ENCODE measurements at regions not wholly inside any gene's neighbourhood (a gene's known extent, or its start where the extent isn't known, plus 50 kb on each side); places are given as distances from the start of the nearest gene placed in this dataset.
"Not testable (repeated sequence)": the region's sequence is repeated elsewhere in the genome, so short reads cannot be mapped to it uniquely, and the experiment has no call there.

DNA sequence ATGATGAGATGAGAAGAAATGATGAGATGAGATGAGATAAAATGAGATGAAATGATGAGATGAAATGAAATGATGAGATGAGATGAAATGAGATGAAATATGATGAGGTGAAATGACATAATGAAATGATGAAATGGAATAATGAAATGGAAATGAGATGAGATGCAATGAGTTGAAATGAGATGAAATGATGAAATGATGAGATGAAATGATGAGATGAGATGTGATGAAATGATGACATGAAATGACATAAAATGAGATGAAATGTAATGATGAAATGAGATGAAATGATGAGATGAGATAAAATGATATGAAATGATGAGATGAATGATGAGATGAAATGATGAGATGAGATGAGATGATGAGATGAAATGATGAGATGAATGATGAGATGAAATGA is 338.6 kb upstream of the PLGLB1 start:
- not testable (repeated sequence) for H3K4me3 ChIP-seq (ENCODE audit: low read depth, low read length)

GRCh38 chr2:87360927-87361326 is 339.3 kb upstream of the PLGLB1 start:
- not testable (repeated sequence) for H3K4me3 ChIP-seq (ENCODE audit: low read depth, low read length); DNase-seq (ENCODE audit: low read depth)

More for the DNA sequence above, 338.6 kb upstream of the PLGLB1 start:
- DNase-seq (ENCODE audit: low read depth) = not testable (repeated sequence)

- not testable (repeated sequence) for H3K4me3 ChIP-seq (ENCODE audit: low read depth, low read length); DNase-seq (ENCODE audit: low read depth)
Observed at GRCh38 chr2:87361805-87362204, 340.2 kb upstream of the PLGLB1 start.

- DNase-seq (ENCODE audit: low read depth); H3K4me3 ChIP-seq (ENCODE audit: low read depth, low read length): not testable (repeated sequence)
Observed at GRCh38 chr2:87364379-87364778, 342.7 kb upstream of the PLGLB1 start.

- not testable (repeated sequence) for H3K4me3 ChIP-seq (ENCODE audit: low read depth, low read length); DNase-seq (ENCODE audit: low read depth)
Observed at GRCh38 chr2:87365038-87365437, 343.4 kb upstream of the PLGLB1 start.

DNA sequence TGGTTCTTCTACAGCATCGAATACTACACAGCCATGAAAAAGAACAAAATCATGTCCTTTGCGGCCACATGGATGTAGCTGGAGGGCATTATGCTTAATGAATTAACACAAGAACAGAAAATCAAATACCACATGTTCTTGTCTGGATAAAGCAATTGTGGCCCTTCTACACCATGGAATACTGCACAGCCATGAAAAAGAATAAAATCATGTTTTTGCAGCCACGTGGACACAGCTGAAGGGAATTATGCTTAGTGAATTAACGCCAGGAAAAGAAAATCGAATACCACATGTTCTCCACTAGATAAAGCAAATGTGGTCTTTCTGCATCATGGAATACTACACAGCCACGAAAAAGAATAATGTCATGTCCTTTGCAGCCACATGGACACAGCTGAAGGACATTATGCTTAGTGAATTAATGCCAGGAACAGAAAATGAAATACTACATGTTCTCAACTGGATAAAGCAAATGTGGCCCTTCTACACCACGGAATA is 361.8 kb upstream of the PLGLB2 start:
- DNase-seq (ENCODE audit: low read depth); H3K4me3 ChIP-seq (ENCODE audit: low read depth, low read length): not testable (repeated sequence)

DNA sequence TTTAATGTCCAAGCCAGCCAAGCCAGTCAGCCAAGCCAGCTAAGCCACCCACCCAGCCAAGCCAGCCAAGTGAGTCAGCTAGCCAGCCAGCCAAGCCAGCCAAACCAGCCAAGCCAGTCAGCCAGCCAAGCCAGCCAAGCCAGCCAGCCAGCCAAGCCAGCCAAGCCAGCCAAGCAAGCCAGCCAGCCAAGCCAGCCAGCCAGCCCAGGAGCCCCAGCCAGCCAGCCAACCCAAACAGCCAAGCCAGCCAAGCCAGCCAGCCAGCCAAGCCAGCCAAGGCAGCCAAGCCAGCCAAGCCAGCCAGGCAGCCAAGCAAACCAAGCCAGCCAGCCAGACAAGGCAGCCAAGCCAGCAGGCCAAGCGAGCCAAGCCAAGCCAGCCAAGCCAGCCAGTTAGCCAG is 352.1 kb upstream of the PLGLB2 start:
- not testable (repeated sequence) for DNase-seq (ENCODE audit: low read depth); H3K4me3 ChIP-seq (ENCODE audit: low read depth, low read length)

GRCh38 chr2:87396551-87397265 is 351.2 kb upstream of the PLGLB2 start:
- DNase-seq (ENCODE audit: low read depth); H3K4me3 ChIP-seq (ENCODE audit: low read depth, low read length): not testable (repeated sequence)

DNA sequence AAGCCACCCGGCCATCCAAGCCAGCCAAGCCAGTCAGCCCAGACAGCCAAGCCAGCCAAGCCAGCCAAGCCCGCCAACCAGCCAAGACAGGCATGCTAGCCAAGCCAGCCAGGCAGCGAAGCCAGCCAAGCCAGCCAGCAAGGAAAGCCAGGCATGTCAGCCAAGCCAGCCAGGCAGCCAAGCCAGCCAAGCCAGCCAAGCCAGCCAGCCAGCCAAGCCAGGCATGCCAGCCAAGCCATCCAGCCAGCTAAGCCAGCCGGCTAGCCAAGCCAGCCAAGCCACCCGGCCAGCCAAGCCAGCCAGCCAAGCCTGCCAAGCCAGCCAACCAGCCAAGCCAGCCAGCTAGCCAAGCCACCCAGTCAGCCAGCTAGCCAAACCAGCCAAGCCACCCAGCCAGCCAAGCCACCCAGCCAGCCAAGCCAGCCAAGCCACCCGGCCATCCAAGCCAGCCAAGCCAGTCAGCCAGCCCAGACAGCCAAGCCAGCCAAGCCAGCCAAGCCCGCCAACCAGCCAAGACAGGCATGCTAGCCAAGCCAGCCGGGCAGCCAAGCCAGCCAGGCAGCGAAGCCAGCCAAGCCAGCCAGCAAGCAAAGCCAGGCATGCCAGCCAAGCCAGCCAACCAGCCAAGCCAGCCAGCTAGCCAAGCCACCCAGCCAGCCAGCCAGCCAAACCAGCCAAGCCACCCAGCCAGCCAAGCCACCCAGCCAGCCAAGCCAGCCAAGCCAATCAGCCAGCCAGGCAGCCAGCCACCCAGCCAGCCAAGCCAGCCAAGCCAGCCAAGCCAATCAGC is 350.4 kb upstream of the PLGLB2 start:
- H3K4me3 ChIP-seq (ENCODE audit: low read depth, low read length); DNase-seq (ENCODE audit: low read depth): not testable (repeated sequence)

GRCh38 chr2:87398567-87399305 is 349.2 kb upstream of the PLGLB2 start:
- not testable (repeated sequence) for H3K4me3 ChIP-seq (ENCODE audit: low read depth, low read length); DNase-seq (ENCODE audit: low read depth)

DNA sequence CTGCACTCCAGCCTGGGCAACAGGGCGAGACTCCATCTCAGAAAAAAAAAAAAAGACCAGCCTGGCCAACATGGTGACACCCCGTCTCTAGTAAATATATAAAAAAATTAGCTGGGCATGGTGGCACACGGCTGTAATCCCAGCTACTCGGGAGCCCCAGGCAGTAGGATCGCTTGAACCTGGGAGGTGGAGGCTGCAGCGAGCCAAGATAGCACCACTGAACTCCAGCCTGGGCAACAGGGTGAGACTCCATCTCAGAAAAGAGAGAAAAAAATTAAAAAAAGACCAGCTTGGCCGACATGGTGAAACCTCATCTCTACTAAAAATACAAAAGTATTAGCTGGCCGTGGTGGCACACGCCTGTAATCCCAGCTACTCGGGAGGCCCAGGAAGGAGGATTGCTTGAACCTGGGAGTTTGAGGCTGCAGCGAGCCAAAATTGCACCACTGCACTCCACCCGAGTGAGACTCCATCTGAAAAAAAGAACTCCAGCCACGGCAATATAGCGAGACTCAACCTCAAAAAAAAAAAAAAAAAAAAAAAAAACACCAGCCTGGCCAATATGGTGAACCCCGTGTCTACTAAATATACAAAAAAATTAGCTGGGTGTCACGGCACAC is 346.1 kb upstream of the PLGLB2 start:
- DNase-seq (ENCODE audit: low read depth) = no peak
- no peak overlapping the region for H3K4me3 ChIP-seq (ENCODE audit: low read depth, low read length)
- TF ChIP-seq CTCF (conservative IDR thresholded peaks at IDR 0.05; ENCODE audit: low read depth, low read length) = no peak

GRCh38 chr2:87403893-87404175 is 344.1 kb upstream of the PLGLB2 start:
- no peak for DNase-seq (ENCODE audit: low read depth)
- no peak overlapping the region for H3K4me3 ChIP-seq (ENCODE audit: low read depth, low read length)
- TF ChIP-seq CTCF (conservative IDR thresholded peaks at IDR 0.05; ENCODE audit: low read depth, low read length) = no peak

DNA sequence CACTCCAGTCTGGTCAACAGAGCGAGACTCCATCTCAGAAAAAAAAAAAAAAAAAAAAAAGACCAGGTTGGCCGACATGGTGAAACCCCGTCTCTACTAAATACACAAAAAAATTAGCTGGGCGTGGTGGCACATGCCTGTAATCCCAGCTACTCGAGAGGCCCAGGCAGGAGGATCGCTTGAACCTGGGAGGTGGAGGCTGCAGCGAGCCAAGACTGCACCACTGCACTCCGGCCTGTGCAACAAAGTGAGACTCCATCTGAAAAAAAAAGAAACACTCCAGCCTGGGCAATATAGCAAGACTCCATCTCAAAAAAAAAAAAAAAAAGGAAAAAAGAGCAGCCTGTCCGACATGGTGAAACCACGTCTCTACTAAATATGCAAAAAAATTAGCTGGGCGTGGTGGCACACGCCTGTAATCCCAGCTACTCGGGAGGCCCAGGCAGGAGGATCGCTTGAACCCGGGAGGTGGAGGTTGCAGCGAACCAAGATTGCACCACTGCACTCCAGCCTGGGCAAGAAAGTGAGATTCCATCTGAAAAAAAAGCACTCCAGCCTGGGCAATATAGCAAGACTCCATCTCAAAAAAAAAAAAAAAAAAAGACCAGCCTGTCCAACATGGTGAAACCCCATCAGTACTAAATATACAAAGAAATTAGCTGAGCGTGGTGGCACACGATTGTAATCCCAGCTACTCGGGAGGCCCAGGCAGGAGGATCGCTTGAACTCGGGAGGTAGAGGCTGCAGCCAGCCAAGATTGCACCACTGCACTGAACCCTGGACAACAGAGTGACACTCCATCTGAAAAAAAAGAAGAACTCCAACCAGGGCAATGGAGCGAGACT is 343.3 kb upstream of the PLGLB2 start:
- H3K4me3 ChIP-seq (ENCODE audit: low read depth, low read length); DNase-seq (ENCODE audit: low read depth): not testable (repeated sequence)

DNA sequence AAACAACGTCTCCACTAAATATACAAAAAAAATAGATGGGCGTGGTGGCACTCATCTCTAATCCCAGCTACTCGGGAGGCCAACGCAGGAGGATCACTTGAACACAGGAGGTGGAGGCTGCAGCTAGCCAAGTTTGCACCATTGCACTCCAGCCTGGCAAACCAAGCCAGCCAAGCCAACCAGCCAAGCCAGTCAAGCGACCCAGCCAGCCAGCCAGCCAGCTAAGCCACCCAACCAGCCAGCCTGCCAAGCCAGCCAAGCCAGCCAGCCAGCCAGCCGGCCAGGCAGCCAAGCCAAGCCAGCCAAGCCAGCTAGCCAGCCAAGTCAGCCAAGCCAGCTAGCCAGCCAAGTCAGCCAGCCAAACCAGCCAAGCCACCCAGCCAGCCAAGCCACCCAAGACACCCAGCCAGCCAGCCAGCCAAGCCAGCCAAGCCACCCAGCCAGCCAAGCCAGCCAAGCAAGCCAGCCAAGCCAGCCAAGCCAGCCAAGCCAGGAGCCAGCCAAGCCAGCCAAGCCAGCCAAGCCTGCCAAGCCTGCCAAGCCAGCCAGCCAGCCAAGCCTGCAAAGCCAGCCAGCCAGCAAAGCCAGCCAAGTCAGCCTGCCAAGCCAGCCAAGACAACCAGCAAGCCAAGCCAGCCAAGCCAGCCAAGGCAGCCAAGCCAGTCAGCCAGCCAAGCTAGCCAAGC is 342.2 kb upstream of the PLGLB2 start:
- not testable (repeated sequence) for H3K4me3 ChIP-seq (ENCODE audit: low read depth, low read length); DNase-seq (ENCODE audit: low read depth)
